ENCODE measurements at regions not wholly inside any gene's neighbourhood (a gene's known extent, or its start where the extent isn't known, plus 50 kb on each side); places are given as distances from the start of the nearest gene placed in this dataset.

DNA sequence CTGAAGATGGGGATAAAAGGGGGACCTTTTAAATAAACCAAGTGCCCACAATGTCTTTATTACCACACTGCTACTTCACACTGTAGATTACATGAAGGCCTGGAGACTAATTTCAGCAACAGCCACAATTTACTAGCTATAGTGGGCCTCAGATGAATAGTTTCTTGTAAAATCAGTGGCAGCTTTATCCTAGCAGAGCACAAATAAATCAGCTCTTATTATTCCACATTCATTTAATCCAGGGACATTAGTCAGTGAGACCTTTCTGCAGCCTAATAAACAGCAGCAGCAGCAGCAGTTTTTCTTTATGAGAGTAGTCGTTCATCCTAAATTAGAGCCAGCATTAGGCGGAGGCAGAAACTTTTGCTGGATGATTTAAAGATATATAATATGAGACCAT, 542.3 kb downstream of the PSAT1 start (continued):
- TF ChIP-seq, protein P1, sequence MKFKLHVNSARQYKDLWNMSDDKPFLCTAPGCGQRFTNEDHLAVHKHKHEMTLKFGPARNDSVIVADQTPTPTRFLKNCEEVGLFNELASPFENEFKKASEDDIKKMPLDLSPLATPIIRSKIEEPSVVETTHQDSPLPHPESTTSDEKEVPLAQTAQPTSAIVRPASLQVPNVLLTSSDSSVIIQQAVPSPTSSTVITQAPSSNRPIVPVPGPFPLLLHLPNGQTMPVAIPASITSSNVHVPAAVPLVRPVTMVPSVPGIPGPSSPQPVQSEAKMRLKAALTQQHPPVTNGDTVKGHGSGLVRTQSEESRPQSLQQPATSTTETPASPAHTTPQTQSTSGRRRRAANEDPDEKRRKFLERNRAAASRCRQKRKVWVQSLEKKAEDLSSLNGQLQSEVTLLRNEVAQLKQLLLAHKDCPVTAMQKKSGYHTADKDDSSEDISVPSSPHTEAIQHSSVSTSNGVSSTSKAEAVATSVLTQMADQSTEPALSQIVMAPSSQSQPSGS (IDR thresholded peaks at IDR 0.05; ENCODE audit: low read length), result no peak
- TF ChIP-seq TAF1 (IDR thresholded peaks at IDR 0.05; ENCODE audit: low read depth, low read length), result no peak
- no peak for TF ChIP-seq RNF2 (IDR thresholded peaks at IDR 0.05; ENCODE audit: borderline replicate concordance, low read depth, low read length, missing control alignments, poor library complexity, severe bottlenecking)
- TF ChIP-seq, protein P2, sequence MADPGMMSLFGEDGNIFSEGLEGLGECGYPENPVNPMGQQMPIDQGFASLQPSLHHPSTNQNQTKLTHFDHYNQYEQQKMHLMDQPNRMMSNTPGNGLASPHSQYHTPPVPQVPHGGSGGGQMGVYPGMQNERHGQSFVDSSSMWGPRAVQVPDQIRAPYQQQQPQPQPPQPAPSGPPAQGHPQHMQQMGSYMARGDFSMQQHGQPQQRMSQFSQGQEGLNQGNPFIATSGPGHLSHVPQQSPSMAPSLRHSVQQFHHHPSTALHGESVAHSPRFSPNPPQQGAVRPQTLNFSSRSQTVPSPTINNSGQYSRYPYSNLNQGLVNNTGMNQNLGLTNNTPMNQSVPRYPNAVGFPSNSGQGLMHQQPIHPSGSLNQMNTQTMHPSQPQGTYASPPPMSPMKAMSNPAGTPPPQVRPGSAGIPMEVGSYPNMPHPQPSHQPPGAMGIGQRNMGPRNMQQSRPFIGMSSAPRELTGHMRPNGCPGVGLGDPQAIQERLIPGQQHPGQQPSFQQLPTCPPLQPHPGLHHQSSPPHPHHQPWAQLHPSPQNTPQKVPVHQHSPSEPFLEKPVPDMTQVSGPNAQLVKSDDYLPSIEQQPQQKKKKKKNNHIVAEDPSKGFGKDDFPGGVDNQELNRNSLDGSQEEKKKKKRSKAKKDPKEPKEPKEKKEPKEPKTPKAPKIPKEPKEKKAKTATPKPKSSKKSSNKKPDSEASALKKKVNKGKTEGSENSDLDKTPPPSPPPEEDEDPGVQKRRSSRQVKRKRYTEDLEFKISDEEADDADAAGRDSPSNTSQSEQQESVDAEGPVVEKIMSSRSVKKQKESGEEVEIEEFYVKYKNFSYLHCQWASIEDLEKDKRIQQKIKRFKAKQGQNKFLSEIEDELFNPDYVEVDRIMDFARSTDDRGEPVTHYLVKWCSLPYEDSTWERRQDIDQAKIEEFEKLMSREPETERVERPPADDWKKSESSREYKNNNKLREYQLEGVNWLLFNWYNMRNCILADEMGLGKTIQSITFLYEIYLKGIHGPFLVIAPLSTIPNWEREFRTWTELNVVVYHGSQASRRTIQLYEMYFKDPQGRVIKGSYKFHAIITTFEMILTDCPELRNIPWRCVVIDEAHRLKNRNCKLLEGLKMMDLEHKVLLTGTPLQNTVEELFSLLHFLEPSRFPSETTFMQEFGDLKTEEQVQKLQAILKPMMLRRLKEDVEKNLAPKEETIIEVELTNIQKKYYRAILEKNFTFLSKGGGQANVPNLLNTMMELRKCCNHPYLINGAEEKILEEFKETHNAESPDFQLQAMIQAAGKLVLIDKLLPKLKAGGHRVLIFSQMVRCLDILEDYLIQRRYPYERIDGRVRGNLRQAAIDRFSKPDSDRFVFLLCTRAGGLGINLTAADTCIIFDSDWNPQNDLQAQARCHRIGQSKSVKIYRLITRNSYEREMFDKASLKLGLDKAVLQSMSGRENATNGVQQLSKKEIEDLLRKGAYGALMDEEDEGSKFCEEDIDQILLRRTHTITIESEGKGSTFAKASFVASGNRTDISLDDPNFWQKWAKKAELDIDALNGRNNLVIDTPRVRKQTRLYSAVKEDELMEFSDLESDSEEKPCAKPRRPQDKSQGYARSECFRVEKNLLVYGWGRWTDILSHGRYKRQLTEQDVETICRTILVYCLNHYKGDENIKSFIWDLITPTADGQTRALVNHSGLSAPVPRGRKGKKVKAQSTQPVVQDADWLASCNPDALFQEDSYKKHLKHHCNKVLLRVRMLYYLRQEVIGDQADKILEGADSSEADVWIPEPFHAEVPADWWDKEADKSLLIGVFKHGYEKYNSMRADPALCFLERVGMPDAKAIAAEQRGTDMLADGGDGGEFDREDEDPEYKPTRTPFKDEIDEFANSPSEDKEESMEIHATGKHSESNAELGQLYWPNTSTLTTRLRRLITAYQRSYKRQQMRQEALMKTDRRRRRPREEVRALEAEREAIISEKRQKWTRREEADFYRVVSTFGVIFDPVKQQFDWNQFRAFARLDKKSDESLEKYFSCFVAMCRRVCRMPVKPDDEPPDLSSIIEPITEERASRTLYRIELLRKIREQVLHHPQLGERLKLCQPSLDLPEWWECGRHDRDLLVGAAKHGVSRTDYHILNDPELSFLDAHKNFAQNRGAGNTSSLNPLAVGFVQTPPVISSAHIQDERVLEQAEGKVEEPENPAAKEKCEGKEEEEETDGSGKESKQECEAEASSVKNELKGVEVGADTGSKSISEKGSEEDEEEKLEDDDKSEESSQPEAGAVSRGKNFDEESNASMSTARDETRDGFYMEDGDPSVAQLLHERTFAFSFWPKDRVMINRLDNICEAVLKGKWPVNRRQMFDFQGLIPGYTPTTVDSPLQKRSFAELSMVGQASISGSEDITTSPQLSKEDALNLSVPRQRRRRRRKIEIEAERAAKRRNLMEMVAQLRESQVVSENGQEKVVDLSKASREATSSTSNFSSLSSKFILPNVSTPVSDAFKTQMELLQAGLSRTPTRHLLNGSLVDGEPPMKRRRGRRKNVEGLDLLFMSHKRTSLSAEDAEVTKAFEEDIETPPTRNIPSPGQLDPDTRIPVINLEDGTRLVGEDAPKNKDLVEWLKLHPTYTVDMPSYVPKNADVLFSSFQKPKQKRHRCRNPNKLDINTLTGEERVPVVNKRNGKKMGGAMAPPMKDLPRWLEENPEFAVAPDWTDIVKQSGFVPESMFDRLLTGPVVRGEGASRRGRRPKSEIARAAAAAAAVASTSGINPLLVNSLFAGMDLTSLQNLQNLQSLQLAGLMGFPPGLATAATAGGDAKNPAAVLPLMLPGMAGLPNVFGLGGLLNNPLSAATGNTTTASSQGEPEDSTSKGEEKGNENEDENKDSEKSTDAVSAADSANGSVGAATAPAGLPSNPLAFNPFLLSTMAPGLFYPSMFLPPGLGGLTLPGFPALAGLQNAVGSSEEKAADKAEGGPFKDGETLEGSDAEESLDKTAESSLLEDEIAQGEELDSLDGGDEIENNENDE (IDR thresholded peaks at IDR 0.05; ENCODE audit: insufficient replicate concordance, low read length), result no peak
- no peak for TF ChIP-seq CTBP2 (IDR thresholded peaks at IDR 0.05; ENCODE audit: borderline replicate concordance, insufficient read depth, insufficient read length, low read length)
- no peak for TF ChIP-seq CHD2 (IDR thresholded peaks at IDR 0.05; ENCODE audit: low read length)
